Mesendoderm (in vitro differentiated cells): ENCODE measurements at regions not wholly inside any gene's neighbourhood (a gene's known extent, or its start where the extent isn't known, plus 50 kb on each side); places are given as distances from the start of the nearest gene placed in this dataset.
A peak's percentile ranks its signal among the peaks of the same experiment; 100 is the strongest.

Source experiments
- DNase-seq: peaks from one replicate; pipeline ENCODE4 v3.0.0; 2013
- H2AK5ac ChIP-seq: 2 replicates; pipeline ENCODE4 v1.6.1; 2013; ENCODE audit warnings: low read length, inconsistent platforms
- H2BK120ac ChIP-seq: 2 replicates; pipeline ENCODE4 v1.6.1; 2013; ENCODE audit warnings: low read depth, mild to moderate bottlenecking, low read length, moderate library complexity, mixed read lengths
- H2BK15ac ChIP-seq: replicated peaks from 2 replicates; pipeline ENCODE4 v1.6.1; 2013; ENCODE audit warnings: low read depth, mild to moderate bottlenecking, moderate library complexity
- H2BK5ac ChIP-seq: 2 replicates; pipeline ENCODE4 v1.6.1; 2013; ENCODE audit warnings: low read length, inconsistent platforms
- H3K18ac ChIP-seq: 2 replicates; pipeline ENCODE4 v1.6.1; 2013; ENCODE audit warnings: mild to moderate bottlenecking, low read length, mixed read lengths
- H3K23ac ChIP-seq: one replicate; pipeline ENCODE4 v1.6.1; 2013; ENCODE audit warnings: low read length
- H3K27ac ChIP-seq: 2 replicates; pipeline ENCODE4 v1.5.1; 2013; ENCODE audit warnings: low read depth, mild to moderate bottlenecking, inconsistent platforms, low read length, moderate library complexity
- H3K27me3 ChIP-seq: 2 replicates; pipeline ENCODE4 v1.6.1; 2013; ENCODE audit warnings: low read length, control low read depth, mild to moderate bottlenecking, inconsistent platforms; ENCODE audit not compliant: insufficient read depth, poor library complexity
- H3K36me3 ChIP-seq: 2 replicates; pipeline ENCODE4 v1.6.1; 2013; ENCODE audit warnings: low read length, inconsistent platforms; ENCODE audit not compliant: control insufficient read depth, insufficient read depth
- H3K4ac ChIP-seq: one replicate; pipeline ENCODE4 v1.6.1; 2013; ENCODE audit warnings: low read depth, mild to moderate bottlenecking, low read length, moderate library complexity
- H3K4me1 ChIP-seq: 2 replicates; pipeline ENCODE4 v1.6.1; 2013; ENCODE audit warnings: low read depth, low read length, inconsistent platforms; ENCODE audit not compliant: control insufficient read depth
- H3K4me2 ChIP-seq: 2 replicates; pipeline ENCODE4 v1.6.1; 2013; ENCODE audit warnings: low read length
- H3K4me3 ChIP-seq: 2 replicates; pipeline ENCODE4 v1.5.1; 2013; ENCODE audit warnings: mild to moderate bottlenecking, low read length
- H3K56ac ChIP-seq: one replicate; pipeline ENCODE4 v1.6.1; 2013; ENCODE audit warnings: low read length
- H3K79me1 ChIP-seq: 2 replicates; pipeline ENCODE4 v1.6.1; 2013; ENCODE audit warnings: low read length, inconsistent platforms
- H3K79me2 ChIP-seq: 2 replicates; pipeline ENCODE4 v1.6.1; 2013; ENCODE audit warnings: mild to moderate bottlenecking, low read length; ENCODE audit not compliant: control insufficient read depth, insufficient read depth
- H3K9ac ChIP-seq: 2 replicates; pipeline ENCODE4 v1.6.1; 2013; ENCODE audit warnings: low read length, inconsistent platforms
- H4K5ac ChIP-seq: one replicate; pipeline ENCODE4 v1.6.1; 2013; ENCODE audit warnings: low read length
- H4K8ac ChIP-seq: one replicate; pipeline ENCODE4 v1.6.1; 2013; ENCODE audit warnings: low read depth, mild to moderate bottlenecking, control low read depth, low read length, moderate library complexity
- WGBS: extraction: QIAGEN DNeasy Blood & Tissue Kit; methylation state at CpG from one replicate; pipeline ENCODE4 v1.1.7; 2013; ENCODE audit warnings: low lambda C conversion rate, missing lambda C conversion rate; ENCODE audit not compliant: insufficient coverage; ENCODE audit errors: extremely low coverage; 5-methylcytosine and 5-hydroxymethylcytosine counted together

- H2BK15ac ChIP-seq = no peak overlapping the region
- H4K5ac ChIP-seq = no peak overlapping the region
- H3K36me3 ChIP-seq = no peaks in the 10 kb centered on the region
- H3K4me3 ChIP-seq = no peak overlapping the region
- H3K4me1 ChIP-seq = no peaks in the 10 kb centered on the region
- no CpG with 5 or more reads among the region's 1 CpG for WGBS
- H2AK5ac ChIP-seq = no peak overlapping the region
- peak overlapping the region; percentile 9 for H3K18ac ChIP-seq
- no peak overlapping the region for H4K8ac ChIP-seq
- no peak overlapping the region for H3K27ac ChIP-seq
- no peak overlapping the region for H3K9ac ChIP-seq
- H2BK5ac ChIP-seq = no peak overlapping the region
- no peak overlapping the region for H3K4me2 ChIP-seq
- no peaks in the 10 kb centered on the region for H3K79me2 ChIP-seq
- H3K4ac ChIP-seq = no peak overlapping the region
- H3K56ac ChIP-seq = no peak overlapping the region
- H3K23ac ChIP-seq = no peak overlapping the region
- peak; percentile 93 for DNase-seq
- H3K79me1 ChIP-seq = no peaks in the 10 kb centered on the region
- no peak overlapping the region for H2BK120ac ChIP-seq
- no peaks in the 10 kb centered on the region for H3K27me3 ChIP-seq
Measured at GRCh38 chr7:53596230-53596629, 560.8 kb downstream of the POM121L12 start.

- Histone ChIP-seq H3K18ac (no peak overlapping the region), H3K56ac (no peak overlapping the region), H3K4me1 (no peaks in the 10 kb centered on the region), H3K9ac (no peak overlapping the region), H3K27me3 (no peaks in the 10 kb centered on the region), H3K23ac (no peak overlapping the region), H4K8ac (no peak overlapping the region), H3K79me1 (no peaks in the 10 kb centered on the region), H2AK5ac (no peak overlapping the region), H2BK5ac (no peak overlapping the region), H3K4ac (no peak overlapping the region), H3K36me3 (no peaks in the 10 kb centered on the region), H2BK120ac (no peak overlapping the region), H3K4me3 (no peak overlapping the region), H3K79me2 (no peaks in the 10 kb centered on the region), H3K27ac (no peak overlapping the region), H3K4me2 (no peak overlapping the region), H4K5ac (no peak overlapping the region), H2BK15ac (no peak overlapping the region)
- DNase-seq = no peak
- WGBS = no CpG with 5 or more reads among the region's 4 CpGs
Measured at GRCh38 chr7:53600296-53600695, 564.9 kb downstream of the POM121L12 start.

GRCh38 chr7:53602817-53603418 lies 567.5 kb downstream of the POM121L12 start:
- Histone ChIP-seq H4K5ac (no peak overlapping the region), H3K27ac (no peak overlapping the region), H3K79me1 (no peaks in the 10 kb centered on the region), H2BK15ac (no peak overlapping the region), H3K18ac (no peak overlapping the region), H3K79me2 (no peaks in the 10 kb centered on the region), H4K8ac (no peak overlapping the region), H3K27me3 (no peaks in the 10 kb centered on the region), H3K56ac (no peak overlapping the region), H2AK5ac (no peak overlapping the region), H3K4me2 (no peak overlapping the region), H2BK5ac (no peak overlapping the region), H3K23ac (no peak overlapping the region), H3K9ac (no peak overlapping the region), H2BK120ac (no peak overlapping the region), H3K4me1 (no peaks in the 10 kb centered on the region), H3K36me3 (no peaks in the 10 kb centered on the region), H3K4ac (no peak overlapping the region), H3K4me3 (no peak overlapping the region)
- DNase-seq = peak; percentile 90
- WGBS = no CpG with 5 or more reads among the region's 6 CpGs

- H3K56ac ChIP-seq = no peak overlapping the region
- no peak overlapping the region for H2AK5ac ChIP-seq
- no peak overlapping the region for H3K4me3 ChIP-seq
- H3K79me2 ChIP-seq = no peaks in the 10 kb centered on the region
- no peak overlapping the region for H4K5ac ChIP-seq
- no peak overlapping the region for H2BK5ac ChIP-seq
- H3K27ac ChIP-seq = no peak overlapping the region
- no peaks in the 10 kb centered on the region for H3K4me1 ChIP-seq
- H2BK15ac ChIP-seq = no peak overlapping the region
- no peak overlapping the region for H3K4ac ChIP-seq
- H3K36me3 ChIP-seq = no peaks in the 10 kb centered on the region
- H3K23ac ChIP-seq = no peak overlapping the region
- no peak overlapping the region for H4K8ac ChIP-seq
- no peak overlapping the region for H2BK120ac ChIP-seq
- no peak for DNase-seq
- H3K4me2 ChIP-seq = no peak overlapping the region
- no peaks in the 10 kb centered on the region for H3K79me1 ChIP-seq
- H3K9ac ChIP-seq = no peak overlapping the region
- WGBS = no CpG with 5 or more reads among the region's 6 CpGs
- H3K27me3 ChIP-seq = no peaks in the 10 kb centered on the region
- no peak overlapping the region for H3K18ac ChIP-seq
Measured at GRCh38 chr7:53603461-53603860, 568.0 kb downstream of the POM121L12 start.

- Histone ChIP-seq H3K18ac (no peak overlapping the region), H3K56ac (no peak overlapping the region), H3K4me2 (no peak overlapping the region), H2AK5ac (no peak overlapping the region), H2BK15ac (no peak overlapping the region), H2BK5ac (no peak overlapping the region), H4K5ac (no peak overlapping the region), H3K4me1 (no peaks in the 10 kb centered on the region), H3K36me3 (no peaks in the 10 kb centered on the region), H2BK120ac (no peak overlapping the region), H3K23ac (no peak overlapping the region), H3K4me3 (no peak overlapping the region), H3K79me1 (no peaks in the 10 kb centered on the region), H3K27ac (no peak overlapping the region), H3K79me2 (no peaks in the 10 kb centered on the region), H3K9ac (no peak overlapping the region), H3K27me3 (no peaks in the 10 kb centered on the region), H4K8ac (no peak overlapping the region), H3K4ac (no peak overlapping the region)
- peak; percentile 30 for DNase-seq
- WGBS = no CpG with 5 or more reads among the region's 6 CpGs
Measured at GRCh38 chr7:53604201-53604600, 568.8 kb downstream of the POM121L12 start.

- H3K4ac ChIP-seq = no peak overlapping the region
- H3K4me3 ChIP-seq = no peak overlapping the region
- H3K23ac ChIP-seq = no peak overlapping the region
- H3K27ac ChIP-seq = no peak overlapping the region
- no peak overlapping the region for H2BK15ac ChIP-seq
- H3K79me2 ChIP-seq = no peaks in the 10 kb centered on the region
- no peak overlapping the region for H2AK5ac ChIP-seq
- H4K5ac ChIP-seq = no peak overlapping the region
- no peak overlapping the region for H2BK120ac ChIP-seq
- no peak overlapping the region for H4K8ac ChIP-seq
- no CpG with 5 or more reads among the region's 1 CpG for WGBS
- DNase-seq = no peak
- no peak overlapping the region for H2BK5ac ChIP-seq
- no peak overlapping the region for H3K9ac ChIP-seq
- H3K56ac ChIP-seq = no peak overlapping the region
- H3K4me2 ChIP-seq = no peak overlapping the region
- H3K27me3 ChIP-seq = no peaks in the 10 kb centered on the region
- no peak overlapping the region for H3K18ac ChIP-seq
- H3K4me1 ChIP-seq = no peaks in the 10 kb centered on the region
- no peaks in the 10 kb centered on the region for H3K79me1 ChIP-seq
- H3K36me3 ChIP-seq = no peaks in the 10 kb centered on the region
Measured at GRCh38 chr7:53607961-53608360, 572.5 kb downstream of the POM121L12 start.
